Adrenal gland (tissue), 9 donors: ENCODE measurements at regions not wholly inside any gene's neighbourhood (a gene's known extent, or its start where the extent isn't known, plus 50 kb on each side); places are given as distances from the start of the nearest gene placed in this dataset.

Source experiments
- DNase-seq, 7 donors: peaks; one replicate each; pipeline ENCODE4 v3.0.0-alpha.2; 2019 to 2020
- H3K27ac ChIP-seq, 5 donors: fragments of 200-600 bp; sonication (generic) in 4 of 5; 1 replicate in 3 of 5; 2 replicates in 2 of 5; pipeline versions ENCODE4 v1.5.1 to v1.8.0; 2016 to 2020; ENCODE audit warnings: mild to moderate bottlenecking in 1 of 5
- H3K27me3 ChIP-seq: fragments of 200-600 bp; 2 replicates; pipeline ENCODE4 v1.8.0; 2021
- H3K36me3 ChIP-seq, 2 donors: fragments of 200-600 bp; replicated peaks in 1 of 2; 1 replicate in 1 of 2; 2 replicates in 1 of 2; pipeline versions ENCODE4 v1.5.1 to v1.8.0; 2018 to 2022
- H3K4me1 ChIP-seq, 2 donors: fragments of 200-600 bp; replicated peaks in 1 of 2; 1 replicate in 1 of 2; 2 replicates in 1 of 2; pipeline versions ENCODE4 v1.5.1 to v1.8.0; 2018 to 2021
- H3K4me3 ChIP-seq, 4 donors: fragments of 200-600 bp; sonication (generic) in 3 of 4; one replicate each; pipeline ENCODE4 v1.5.1; 2016 to 2018
- H3K9me3 ChIP-seq, 3 donors: fragments of 200-600 bp; sonication (generic) in 1 of 3; replicated peaks in 1 of 3; 1 replicate in 2 of 3; 2 replicates in 1 of 3; pipeline versions ENCODE4 v1.5.1 to v1.8.0; 2016 to 2021
- CTCF ChIP-seq, 6 experiments: fragments of 450-650 bp in 4 of 6; fragments of 200-600 bp in 2 of 6; sonication (generic) in 1 of 6; IDR thresholded peaks; 1 replicate in 5 of 6; 2 replicates in 1 of 6; pipeline versions ENCODE4 v1.5.1 to v1.8.0; 2016 to 2021; ENCODE audit warnings: antibody characterized with exemption in 6 of 6, mild to moderate bottlenecking in 2 of 6, moderate library complexity in 1 of 6
- POLR2A ChIP-seq, 2 donors: fragments of 450-650 bp; IDR thresholded peaks; one replicate each; pipeline ENCODE4 v1.6.1; 2017; ENCODE audit warnings: antibody characterized with exemption in 2 of 2, mild to moderate bottlenecking in 2 of 2, moderate library complexity in 1 of 2
- WGBS, 4 donors: extraction: QIAGEN DNeasy Blood & Tissue Kit in 2 of 4; methylation state at CpG; one replicate each; pipeline versions ENCODE4 v1.1.5 to v1.1.7; 2013 to 2017; 5-methylcytosine and 5-hydroxymethylcytosine counted together
- intact Hi-C, 2 donors: fragments of 100-400 bp; cut with DNase I; formaldehyde crosslinking; loops; one replicate each; pipeline versions ENCODE4 v1.14.1 to v1.15.0; 2022 to 2023
- donor health status: healthy with polysubstance abuse.
- donor health status: Bipolar disorder and iron deficiency.
- donor health status: DM: yes; HTN: yes; CAD: no.
- donor health status: DM: no; HTN: no; CAD: no.
- donor health status: DM: no; HTN: no; CAD: no.

DNA sequence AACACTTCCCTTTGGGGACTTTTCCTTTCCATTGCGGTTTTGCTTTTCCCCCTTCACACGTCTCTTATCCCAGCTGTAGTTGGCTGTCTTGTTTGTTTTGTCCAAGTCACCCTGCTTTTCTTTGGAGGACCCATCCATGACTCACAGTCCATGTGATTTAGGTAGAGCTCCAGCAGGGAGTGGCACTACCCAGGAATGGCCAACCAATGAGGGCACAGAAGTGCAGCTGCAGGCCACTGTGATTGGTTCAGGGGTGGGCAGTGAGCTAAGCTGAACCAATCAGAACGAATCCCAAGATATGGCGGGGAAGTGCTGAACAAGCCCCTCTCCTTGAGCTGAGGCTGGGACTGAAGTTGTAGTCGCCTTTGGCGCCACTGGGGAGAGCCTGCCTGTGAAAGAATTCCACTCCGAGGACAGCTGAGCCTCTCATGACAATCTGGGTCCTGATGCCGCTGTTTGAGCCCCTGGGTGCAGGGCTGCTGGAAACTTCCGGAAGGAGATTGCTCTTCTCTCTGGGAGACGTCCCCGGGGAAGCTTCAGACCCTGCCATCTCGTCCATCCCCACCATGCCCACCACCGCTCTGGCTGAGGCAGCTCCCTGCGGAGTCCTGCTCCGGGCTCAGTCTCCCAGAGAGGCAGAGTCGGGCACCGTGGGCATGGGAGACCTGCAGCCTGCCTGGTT lies 62.9 kb upstream of the URI1 start:
- WGBS, 4 donors = 78 to 83% (median 83%) methylated on average over 10 to 17 of the region's 17 CpGs
- peak in 6 of 7 donors; percentile 17 to 70 (median 56) for DNase-seq
- no peak overlapping the region for H3K27ac ChIP-seq

GRCh38 chr19:29879655-29879974 lies 62.4 kb upstream of the URI1 start:
- no peak overlapping the region for H3K4me3 ChIP-seq
- DNase-seq = peak in 1 of 7 donors; percentile 5
- H3K4me1 ChIP-seq = no peaks in the 10 kb centered on the region
- TF ChIP-seq POLR2A (IDR thresholded peaks at IDR 0.05) = no peak
- no peak for TF ChIP-seq CTCF (IDR thresholded peaks at IDR 0.05)
- no peaks in the 10 kb centered on the region for H3K36me3 ChIP-seq
- no peak overlapping the region for H3K27ac ChIP-seq
- no peaks in the 10 kb centered on the region for H3K27me3 ChIP-seq
- 70 to 80% (median 74%) methylated on average over 5 to 7 of the region's 7 CpGs for WGBS, 4 donors
- no peaks in the 10 kb centered on the region for H3K9me3 ChIP-seq
- intact Hi-C loops = no loop called here

More for the DNA sequence above, 62.9 kb upstream of the URI1 start:
- intact Hi-C loops = no loop called here
- H3K27me3 ChIP-seq = no peaks in the 10 kb centered on the region
- H3K36me3 ChIP-seq = no peaks in the 10 kb centered on the region
- H3K9me3 ChIP-seq = no peaks in the 10 kb centered on the region
- H3K4me1 ChIP-seq = no peaks in the 10 kb centered on the region
- no peak overlapping the region for H3K4me3 ChIP-seq
- TF ChIP-seq CTCF (IDR thresholded peaks at IDR 0.05) = no peak
- TF ChIP-seq POLR2A (IDR thresholded peaks at IDR 0.05) = no peak

- Histone ChIP-seq H3K4me1 (no peaks in the 10 kb centered on the region), H3K27ac (no peak overlapping the region), H3K4me3 (no peak overlapping the region), H3K9me3 (no peaks in the 10 kb centered on the region), H3K36me3 (no peaks in the 10 kb centered on the region), H3K27me3 (no peaks in the 10 kb centered on the region)
- WGBS, 4 donors = 64 to 80% (median 71%) methylated on average over 10 of the region's 10 CpGs
- peak in 1 of 7 donors; percentile 5 for DNase-seq
- intact Hi-C loops = no loop called here
- TF ChIP-seq POLR2A (IDR thresholded peaks at IDR 0.05) (no peak), CTCF (IDR thresholded peaks at IDR 0.05) (no peak)
Observed at GRCh38 chr19:29880498-29881081, 61.4 kb upstream of the URI1 start.

GRCh38 chr19:29881386-29881785 lies 60.7 kb upstream of the URI1 start:
- no peak overlapping the region for H3K27ac ChIP-seq
- H3K4me1 ChIP-seq = no peaks in the 10 kb centered on the region
- intact Hi-C loops = no loop called here
- no peaks in the 10 kb centered on the region for H3K36me3 ChIP-seq
- no peak overlapping the region for H3K4me3 ChIP-seq
- no peak for DNase-seq
- no peak for TF ChIP-seq POLR2A (IDR thresholded peaks at IDR 0.05)
- H3K9me3 ChIP-seq = no peaks in the 10 kb centered on the region
- no peaks in the 10 kb centered on the region for H3K27me3 ChIP-seq
- 75 to 87% (median 86%) methylated on average over 5 of the region's 5 CpGs for WGBS, 4 donors

- no peaks in the 10 kb centered on the region for H3K9me3 ChIP-seq
- no peaks in the 10 kb centered on the region for H3K4me1 ChIP-seq
- intact Hi-C loops = no loop called here
- H3K27me3 ChIP-seq = no peaks in the 10 kb centered on the region
- no peak overlapping the region for H3K4me3 ChIP-seq
- WGBS, 4 donors = 71 to 88% (median 84%) methylated on average over 12 to 13 of the region's 13 CpGs
- TF ChIP-seq POLR2A (IDR thresholded peaks at IDR 0.05) (no peak), CTCF (IDR thresholded peaks at IDR 0.05) (no peak)
- H3K27ac ChIP-seq = no peak overlapping the region
- H3K36me3 ChIP-seq = no peaks in the 10 kb centered on the region
- no peak for DNase-seq
Observed at GRCh38 chr19:29882719-29883105, 59.3 kb upstream of the URI1 start.
